ENCODE measurements at regions not wholly inside any gene's neighbourhood (a gene's known extent, or its start where the extent isn't known, plus 50 kb on each side); places are given as distances from the start of the nearest gene placed in this dataset.

GRCh38 chr6:79764747-79765146 is 133.6 kb downstream of the SH3BGRL2 start:
- TF ChIP-seq CTCF (IDR thresholded peaks at IDR 0.05; ENCODE audit: insufficient read depth, low read depth, low read length), result no peak
- no peak for DNase-seq (ENCODE audit: low read depth)

GRCh38 chr6:79763301-79763700 is 132.2 kb downstream of the SH3BGRL2 start:
- TF ChIP-seq CTCF (IDR thresholded peaks at IDR 0.05; ENCODE audit: insufficient read depth, low read depth, low read length), result no peak
- no peak overlapping the region for H3K4me3 ChIP-seq (ENCODE audit: low read depth, low read length)
- no peak for DNase-seq (ENCODE audit: low read depth)

More at GRCh38 chr6:79764747-79765146, 133.6 kb downstream of the SH3BGRL2 start:
- H3K4me3 ChIP-seq (ENCODE audit: low read depth, low read length), result no peak overlapping the region

GRCh38 chr6:79762370-79762769 is 131.2 kb downstream of the SH3BGRL2 start:
- peak; percentile 2 for DNase-seq (ENCODE audit: low read depth)

GRCh38 chr6:79756496-79756895 is 125.4 kb downstream of the SH3BGRL2 start:
- no peak overlapping the region for H3K4me3 ChIP-seq (ENCODE audit: low read depth, low read length)
- TF ChIP-seq CTCF (IDR thresholded peaks at IDR 0.05; ENCODE audit: insufficient read depth, low read depth, low read length), result no peak
- DNase-seq (ENCODE audit: low read depth), result peak; percentile 3

More at GRCh38 chr6:79762370-79762769, 131.2 kb downstream of the SH3BGRL2 start:
- H3K4me3 ChIP-seq (ENCODE audit: low read depth, low read length), result no peak overlapping the region
- TF ChIP-seq CTCF (IDR thresholded peaks at IDR 0.05; ENCODE audit: insufficient read depth, low read depth, low read length), result peak; percentile 31

GRCh38 chr6:79755967-79756366 is 124.8 kb downstream of the SH3BGRL2 start:
- no peak overlapping the region for H3K4me3 ChIP-seq (ENCODE audit: low read depth, low read length)
- DNase-seq (ENCODE audit: low read depth), result no peak
- TF ChIP-seq CTCF (IDR thresholded peaks at IDR 0.05; ENCODE audit: insufficient read depth, low read depth, low read length), result no peak

Data from fibroblast of villous mesenchyme (primary cell).